MG63 (cell line): ENCODE measurements at regions not wholly inside any gene's neighbourhood (a gene's known extent, or its start where the extent isn't known, plus 50 kb on each side); places are given as distances from the start of the nearest gene placed in this dataset.
"Not testable (repeated sequence)": the region's sequence is repeated elsewhere in the genome, so short reads cannot be mapped to it uniquely, and the experiment has no call there.

ENCODE experiments used
- DNase-seq: peaks from one replicate; pipeline ENCODE4 v3.0.0-alpha.2; 2020
- H3K27me3 ChIP-seq: fragments of 250-450 bp; sonication (Bioruptor Pico); 2 replicates; pipeline ENCODE4 v1.5.1; 2020; ENCODE audit warnings: mild to moderate bottlenecking, moderate library complexity
- H3K36me3 ChIP-seq: fragments of 250-450 bp; sonication (Bioruptor Pico); 2 replicates; pipeline ENCODE4 v1.5.1; 2020; ENCODE audit warnings: mild to moderate bottlenecking, moderate library complexity
- H3K4me3 ChIP-seq: fragments of 250-450 bp; sonication (Bioruptor Pico); 2 replicates; pipeline ENCODE4 v1.5.1; 2020; ENCODE audit warnings: mild to moderate bottlenecking, moderate library complexity
- H3K9me3 ChIP-seq: fragments of 250-450 bp; sonication (Bioruptor Pico); 2 replicates; pipeline ENCODE4 v1.5.1; 2020; ENCODE audit warnings: mild to moderate bottlenecking, moderate library complexity

- Histone ChIP-seq H3K4me3 (no peak overlapping the region), H3K27me3 (no peaks in the 10 kb centered on the region), H3K9me3 (no peaks in the 10 kb centered on the region), H3K36me3 (no peaks in the 10 kb centered on the region)
- no peak for DNase-seq
Measured at GRCh38 chr1:221594576-221594975, 147.3 kb downstream of the DUSP10 start.

- DNase-seq, result no peak
- no peaks in the 10 kb centered on the region for H3K27me3 ChIP-seq
- no peak overlapping the region for H3K4me3 ChIP-seq
- no peaks in the 10 kb centered on the region for H3K36me3 ChIP-seq
- no peaks in the 10 kb centered on the region for H3K9me3 ChIP-seq
Measured at GRCh38 chr1:221598122-221598521, 143.8 kb downstream of the DUSP10 start.

GRCh38 chr1:221601166-221601565 is 140.7 kb downstream of the DUSP10 start:
- Histone ChIP-seq H3K9me3 (no peaks in the 10 kb centered on the region), H3K27me3 (no peaks in the 10 kb centered on the region), H3K36me3 (no peaks in the 10 kb centered on the region), H3K4me3 (no peak overlapping the region)
- no peak for DNase-seq

GRCh38 chr1:221602830-221603229 is 139.1 kb downstream of the DUSP10 start:
- no peaks in the 10 kb centered on the region for H3K27me3 ChIP-seq
- peak; percentile 18 for DNase-seq

GRCh38 chr1:221604390-221604789 is 137.5 kb downstream of the DUSP10 start:
- H3K9me3 ChIP-seq, H3K36me3 ChIP-seq, DNase-seq, H3K4me3 ChIP-seq, H3K27me3 ChIP-seq: not testable (repeated sequence)

More at GRCh38 chr1:221602830-221603229, 139.1 kb downstream of the DUSP10 start:
- H3K4me3 ChIP-seq, result no peak overlapping the region
- no peaks in the 10 kb centered on the region for H3K36me3 ChIP-seq
- no peaks in the 10 kb centered on the region for H3K9me3 ChIP-seq

GRCh38 chr1:221604948-221605347 is 136.9 kb downstream of the DUSP10 start:
- H3K36me3 ChIP-seq, result no peaks in the 10 kb centered on the region
- H3K27me3 ChIP-seq, result no peaks in the 10 kb centered on the region
- H3K4me3 ChIP-seq, result no peak overlapping the region
- no peaks in the 10 kb centered on the region for H3K9me3 ChIP-seq
- DNase-seq, result no peak

- Histone ChIP-seq H3K9me3 (no peaks in the 10 kb centered on the region), H3K36me3 (no peaks in the 10 kb centered on the region), H3K27me3 (no peaks in the 10 kb centered on the region), H3K4me3 (no peak overlapping the region)
- no peak for DNase-seq
Measured at GRCh38 chr1:221605569-221605968, 136.3 kb downstream of the DUSP10 start.

- H3K27me3 ChIP-seq, result no peaks in the 10 kb centered on the region
- no peaks in the 10 kb centered on the region for H3K36me3 ChIP-seq
- H3K9me3 ChIP-seq, result no peaks in the 10 kb centered on the region
- no peak overlapping the region for H3K4me3 ChIP-seq
- DNase-seq, result no peak
Measured at GRCh38 chr1:221606256-221606655, 135.6 kb downstream of the DUSP10 start.

GRCh38 chr1:221608835-221609320 is 133.0 kb downstream of the DUSP10 start:
- no peaks in the 10 kb centered on the region for H3K27me3 ChIP-seq
- no peaks in the 10 kb centered on the region for H3K36me3 ChIP-seq
- H3K4me3 ChIP-seq, result no peak overlapping the region
- no peak for DNase-seq
- H3K9me3 ChIP-seq, result no peaks in the 10 kb centered on the region

- no peaks in the 10 kb centered on the region for H3K36me3 ChIP-seq
- no peak for DNase-seq
- H3K4me3 ChIP-seq, result no peak overlapping the region
- H3K27me3 ChIP-seq, result no peaks in the 10 kb centered on the region
- no peaks in the 10 kb centered on the region for H3K9me3 ChIP-seq
Measured at GRCh38 chr1:221611656-221612046, 130.2 kb downstream of the DUSP10 start.

GRCh38 chr1:221612047-221612777 is 129.7 kb downstream of the DUSP10 start:
- H3K27me3 ChIP-seq, result no peaks in the 10 kb centered on the region
- no peaks in the 10 kb centered on the region for H3K9me3 ChIP-seq
- DNase-seq, result peak; percentile 84
- H3K36me3 ChIP-seq, result no peaks in the 10 kb centered on the region
- H3K4me3 ChIP-seq, result no peak overlapping the region

GRCh38 chr1:221620437-221621384 is 121.2 kb downstream of the DUSP10 start:
- H3K4me3 ChIP-seq, result no peak overlapping the region
- peaks cover 2% of the 10 kb centered on the region for H3K9me3 ChIP-seq
- DNase-seq, result peak; percentile 71
- no peaks in the 10 kb centered on the region for H3K27me3 ChIP-seq
- no peaks in the 10 kb centered on the region for H3K36me3 ChIP-seq

GRCh38 chr1:221621683-221622082 is 120.2 kb downstream of the DUSP10 start:
- no peaks in the 10 kb centered on the region for H3K27me3 ChIP-seq
- peaks cover 3% of the 10 kb centered on the region for H3K9me3 ChIP-seq
- DNase-seq, result no peak
- H3K4me3 ChIP-seq, result no peak overlapping the region
- H3K36me3 ChIP-seq, result no peaks in the 10 kb centered on the region

GRCh38 chr1:221622389-221622788 is 119.5 kb downstream of the DUSP10 start:
- Histone ChIP-seq H3K9me3 (peaks cover 3% of the 10 kb centered on the region), H3K4me3 (no peak overlapping the region), H3K36me3 (no peaks in the 10 kb centered on the region), H3K27me3 (no peaks in the 10 kb centered on the region)
- DNase-seq, result no peak

- DNase-seq, result no peak
- H3K27me3 ChIP-seq, result no peaks in the 10 kb centered on the region
- no peaks in the 10 kb centered on the region for H3K36me3 ChIP-seq
- peaks cover 3% of the 10 kb centered on the region for H3K9me3 ChIP-seq
- H3K4me3 ChIP-seq, result no peak overlapping the region
Measured at GRCh38 chr1:221625026-221625425, 116.9 kb downstream of the DUSP10 start.

- Histone ChIP-seq H3K27me3 (no peaks in the 10 kb centered on the region), H3K9me3 (peaks cover 3% of the 10 kb centered on the region), H3K36me3 (no peaks in the 10 kb centered on the region), H3K4me3 (no peak overlapping the region)
- no peak for DNase-seq
Measured at GRCh38 chr1:221626041-221626440, 115.8 kb downstream of the DUSP10 start.

- no peak for DNase-seq
- no peak overlapping the region for H3K4me3 ChIP-seq
- H3K36me3 ChIP-seq, result no peaks in the 10 kb centered on the region
- H3K9me3 ChIP-seq, result peaks cover 3% of the 10 kb centered on the region
- H3K27me3 ChIP-seq, result no peaks in the 10 kb centered on the region
Measured at GRCh38 chr1:221630236-221630635, 111.7 kb downstream of the DUSP10 start.
